HG03378 (cell line): ENCODE measurements at regions not wholly inside any gene's neighbourhood (a gene's known extent, or its start where the extent isn't known, plus 50 kb on each side); places are given as distances from the start of the nearest gene placed in this dataset.
"Not testable (repeated sequence)": the region's sequence is repeated elsewhere in the genome, so short reads cannot be mapped to it uniquely, and the experiment has no call there.

Experiments
- ATAC-seq: cut with Tn5 transposase; IDR thresholded peaks from one replicate; pipeline ENCODE4 v1.9.1; 2021; ENCODE audit warnings: mild to moderate bottlenecking, moderate library complexity; ENCODE audit not compliant: unreplicated experiment

DNA sequence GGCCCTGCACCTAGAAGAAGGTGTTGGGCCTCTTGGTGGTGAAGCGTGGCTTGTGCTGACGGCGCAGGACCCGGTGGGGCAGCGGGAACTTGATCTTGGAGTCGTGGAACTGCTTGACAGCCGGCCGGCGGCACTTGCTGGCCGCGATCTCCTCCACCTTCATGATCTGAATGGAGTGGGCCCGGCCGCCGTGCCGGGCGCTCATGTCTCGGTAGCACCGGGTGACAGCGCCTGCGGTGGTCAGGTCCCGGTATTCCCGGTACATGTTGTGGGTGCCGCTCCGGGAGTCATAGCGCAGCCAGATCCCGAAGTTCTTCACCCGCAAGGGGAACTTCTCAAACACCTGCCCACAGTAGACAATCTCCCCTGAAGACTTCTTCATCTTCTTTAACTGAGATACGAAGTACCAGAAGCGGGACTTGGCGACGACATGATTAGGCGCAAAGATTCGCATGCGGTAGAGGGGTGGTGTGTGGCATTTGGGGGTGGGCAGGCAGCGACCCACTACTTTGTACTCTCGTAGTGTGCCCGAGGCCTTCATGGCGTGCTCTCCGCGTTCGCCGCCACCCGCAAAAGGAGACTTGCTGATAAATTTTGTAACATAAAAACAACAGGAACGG lies 92.1 kb upstream of the MSH6 start:
- not testable (repeated sequence) for ATAC-seq

GRCh38 chr2:47690132-47690531 lies 92.8 kb upstream of the MSH6 start:
- no peak for ATAC-seq

- peak; percentile 36 for ATAC-seq
Observed at GRCh38 chr2:47689118-47689517, 93.8 kb upstream of the MSH6 start.

DNA sequence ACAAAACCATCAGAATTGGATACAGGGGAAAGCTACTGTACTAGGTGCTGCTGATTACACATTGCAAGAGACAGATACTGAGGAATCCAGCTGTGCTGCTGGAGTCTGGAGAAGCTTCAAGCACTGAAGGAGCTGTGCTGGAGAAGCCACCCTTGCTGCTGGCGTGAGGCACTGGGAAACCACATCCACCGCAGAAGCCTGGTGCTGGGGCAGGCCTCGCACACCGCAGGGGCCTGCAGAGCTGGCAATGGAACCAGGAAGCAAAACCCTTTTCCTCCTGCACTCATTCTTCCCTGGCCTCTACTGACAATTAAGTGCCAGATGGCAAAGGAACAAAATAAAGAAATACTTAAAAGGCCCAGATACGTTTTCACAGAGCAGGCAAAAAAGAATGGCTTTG lies 94.4 kb upstream of the MSH6 start:
- ATAC-seq = no peak

DNA sequence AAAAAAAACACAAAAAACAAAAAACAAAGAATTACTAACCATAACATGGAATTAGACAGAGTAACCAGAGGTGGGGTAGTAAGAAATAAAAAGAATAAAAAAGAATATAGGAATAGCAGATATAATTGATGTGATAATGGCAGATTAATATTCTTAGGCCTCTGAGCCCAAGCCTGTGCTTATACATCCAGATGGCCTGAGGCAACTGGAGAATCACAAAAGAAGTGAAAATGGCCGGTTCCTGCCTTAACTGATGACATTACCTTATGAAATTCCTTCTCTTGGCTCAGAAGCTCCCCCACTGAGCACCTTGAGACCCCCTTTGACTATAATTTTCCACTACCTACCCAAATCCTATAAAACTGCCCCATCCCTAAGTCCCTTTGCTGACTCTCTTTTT lies 95.1 kb upstream of the MSH6 start:
- no peak for ATAC-seq

- no peak for ATAC-seq
Observed at GRCh38 chr2:47686018-47686417, 96.9 kb upstream of the MSH6 start.

DNA sequence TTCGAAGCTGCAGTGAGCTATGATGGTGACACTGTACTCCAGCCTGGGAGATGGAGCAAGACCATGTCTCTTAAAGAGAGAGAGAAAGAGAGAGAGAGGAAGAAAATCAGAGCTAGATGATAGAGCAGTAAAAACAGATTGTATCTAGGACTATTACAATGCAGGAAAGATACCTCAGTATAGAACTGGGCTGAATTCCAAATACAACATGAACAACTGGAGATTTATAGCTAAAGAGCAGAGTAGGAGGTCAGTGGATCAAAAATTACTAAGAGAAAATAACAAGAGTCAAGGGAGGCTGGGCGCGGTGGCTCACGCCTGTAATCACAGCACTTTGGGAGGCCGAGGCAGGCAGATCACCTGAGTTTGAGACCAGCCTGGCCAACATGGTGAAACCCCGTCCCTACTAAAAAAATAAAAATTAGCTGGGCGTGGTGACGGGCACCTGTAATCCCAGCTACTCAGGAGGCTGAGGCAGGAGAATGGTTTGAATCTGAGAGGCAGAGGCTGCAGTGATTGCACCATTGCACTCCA lies 100.7 kb upstream of the MSH6 start:
- ATAC-seq = no peak

GRCh38 chr2:47676261-47676926 lies 105.6 kb upstream of the KCNK12 start:
- ATAC-seq = no peak

GRCh38 chr2:47675196-47675825 lies 104.5 kb upstream of the KCNK12 start:
- ATAC-seq = no peak

DNA sequence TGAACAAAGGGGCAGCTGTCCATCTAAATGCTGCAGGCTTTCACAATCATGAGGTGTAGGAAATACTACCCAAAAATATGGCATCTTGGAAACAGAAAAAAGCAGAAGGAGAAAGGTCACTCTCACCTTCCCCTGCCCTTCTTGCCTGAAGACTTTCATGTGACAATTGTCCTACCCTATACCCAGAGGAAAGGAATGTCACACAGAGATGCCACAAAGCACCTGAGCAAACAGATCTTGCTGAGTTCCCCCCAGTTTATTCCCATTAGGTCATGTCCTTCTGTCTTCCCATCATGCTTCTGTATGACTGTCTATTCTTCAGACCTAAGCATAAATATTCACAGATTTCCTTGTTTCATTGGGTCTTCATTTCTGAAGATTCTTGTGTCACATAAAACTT lies 95.5 kb upstream of the KCNK12 start:
- ATAC-seq = no peak

DNA sequence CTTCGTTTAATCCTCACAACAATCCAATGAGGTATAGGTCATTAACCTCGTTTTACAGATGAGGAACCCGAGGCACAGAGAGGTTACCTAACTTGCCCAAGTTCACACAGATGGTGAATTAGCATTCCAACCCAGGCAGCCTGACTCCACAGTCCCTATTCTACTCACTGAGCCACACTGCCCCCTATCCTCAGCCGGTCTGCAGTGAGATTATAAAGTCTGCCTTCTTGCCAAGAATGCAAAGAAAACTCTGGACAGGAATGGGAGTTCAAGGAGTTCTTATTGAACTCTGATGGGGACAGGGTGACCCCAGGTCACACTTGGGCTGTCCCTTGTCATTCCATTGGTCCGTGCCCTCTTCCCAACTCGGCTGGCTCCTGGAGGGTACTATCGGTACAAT lies 94.0 kb upstream of the KCNK12 start:
- no peak for ATAC-seq

DNA sequence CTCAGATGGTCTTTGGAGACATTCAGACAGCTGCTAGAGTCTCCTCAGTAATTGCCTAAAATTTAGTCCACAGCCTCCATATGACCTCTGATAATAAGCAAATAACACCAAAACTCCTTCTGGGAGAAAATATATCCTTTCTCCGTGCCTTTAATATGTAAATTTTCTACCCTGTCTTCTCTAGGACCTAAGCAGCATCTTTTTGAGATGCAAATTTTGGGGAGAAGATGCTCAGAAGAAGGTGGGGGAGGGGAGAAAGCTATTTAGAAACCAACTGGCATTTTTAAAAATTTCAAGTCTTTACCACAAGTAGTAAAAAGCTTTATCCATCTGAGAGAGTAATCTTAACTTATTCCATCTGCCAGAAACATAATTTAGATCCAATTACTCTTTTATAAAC lies 91.8 kb upstream of the KCNK12 start:
- ATAC-seq = no peak

DNA sequence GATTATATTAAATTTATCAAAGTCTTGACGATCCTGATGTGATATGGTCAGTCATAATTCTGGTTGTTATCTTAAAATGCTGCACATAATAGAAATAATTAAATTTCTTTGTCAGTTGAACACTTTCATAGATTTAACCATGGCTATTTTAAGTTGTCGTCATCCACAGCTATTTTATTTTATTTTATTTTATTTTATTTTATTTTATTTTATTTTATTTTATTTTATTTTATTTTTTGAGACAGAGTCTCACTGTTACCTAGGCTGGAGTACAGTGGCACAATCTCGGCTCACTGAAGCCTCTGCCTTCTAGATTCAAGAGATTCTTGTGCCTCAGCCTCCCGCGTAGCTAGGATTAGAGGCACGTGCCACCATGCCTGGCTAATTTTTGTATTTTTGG lies 90.5 kb upstream of the KCNK12 start:
- ATAC-seq = no peak

DNA sequence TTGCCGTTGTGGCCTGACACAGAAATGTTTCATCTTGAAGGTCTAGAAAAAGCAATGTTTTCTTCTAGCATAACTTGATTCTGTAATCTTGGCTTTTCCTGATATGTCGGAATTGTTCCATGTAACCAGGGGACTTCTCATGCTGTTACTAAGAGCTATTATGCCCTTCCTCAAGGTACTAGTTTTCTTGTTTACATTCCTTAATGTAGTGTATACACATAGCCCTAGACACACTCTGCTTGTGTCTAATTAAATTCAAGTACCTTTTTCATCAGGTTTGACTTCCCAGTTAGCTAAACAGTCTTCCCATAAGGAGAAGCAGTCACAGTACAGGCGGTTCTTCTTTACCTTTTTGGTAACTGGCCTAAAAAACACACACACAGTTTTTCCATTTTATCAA lies 89.4 kb upstream of the KCNK12 start:
- no peak for ATAC-seq

DNA sequence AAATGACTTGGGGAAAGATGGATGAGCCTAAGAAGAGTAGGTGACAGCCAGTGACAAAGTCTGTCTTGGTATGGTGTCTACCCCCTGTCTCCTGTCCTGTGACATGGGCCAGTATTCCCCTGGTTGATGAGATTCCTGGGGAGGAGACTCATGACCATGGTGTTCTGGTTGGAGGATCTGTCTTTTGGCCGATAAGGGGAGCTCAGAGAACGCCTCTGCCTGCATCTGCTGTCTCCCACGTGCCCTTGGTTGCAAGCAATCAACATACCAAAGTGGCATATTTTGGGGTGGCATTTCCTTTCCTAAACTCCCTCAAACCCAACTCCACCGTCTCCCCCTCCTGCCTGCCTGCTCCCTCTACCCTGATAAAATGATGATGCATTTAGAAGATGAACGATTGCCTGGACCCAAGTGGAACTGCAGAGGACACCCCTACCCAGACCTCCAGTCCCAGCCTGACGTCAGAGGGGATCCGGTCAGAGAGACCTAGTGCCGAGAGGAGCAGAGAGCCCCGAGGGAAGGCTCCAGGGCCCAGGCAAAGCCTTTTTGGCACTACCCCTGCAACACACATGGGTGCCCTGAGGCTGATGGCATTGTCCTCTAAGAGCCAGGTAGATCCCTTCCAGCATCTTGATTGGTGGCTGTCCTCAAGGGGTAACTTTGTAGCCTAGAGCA lies 88.0 kb upstream of the KCNK12 start:
- no peak for ATAC-seq

GRCh38 chr2:47657886-47658489 lies 87.2 kb upstream of the KCNK12 start:
- no peak for ATAC-seq

DNA sequence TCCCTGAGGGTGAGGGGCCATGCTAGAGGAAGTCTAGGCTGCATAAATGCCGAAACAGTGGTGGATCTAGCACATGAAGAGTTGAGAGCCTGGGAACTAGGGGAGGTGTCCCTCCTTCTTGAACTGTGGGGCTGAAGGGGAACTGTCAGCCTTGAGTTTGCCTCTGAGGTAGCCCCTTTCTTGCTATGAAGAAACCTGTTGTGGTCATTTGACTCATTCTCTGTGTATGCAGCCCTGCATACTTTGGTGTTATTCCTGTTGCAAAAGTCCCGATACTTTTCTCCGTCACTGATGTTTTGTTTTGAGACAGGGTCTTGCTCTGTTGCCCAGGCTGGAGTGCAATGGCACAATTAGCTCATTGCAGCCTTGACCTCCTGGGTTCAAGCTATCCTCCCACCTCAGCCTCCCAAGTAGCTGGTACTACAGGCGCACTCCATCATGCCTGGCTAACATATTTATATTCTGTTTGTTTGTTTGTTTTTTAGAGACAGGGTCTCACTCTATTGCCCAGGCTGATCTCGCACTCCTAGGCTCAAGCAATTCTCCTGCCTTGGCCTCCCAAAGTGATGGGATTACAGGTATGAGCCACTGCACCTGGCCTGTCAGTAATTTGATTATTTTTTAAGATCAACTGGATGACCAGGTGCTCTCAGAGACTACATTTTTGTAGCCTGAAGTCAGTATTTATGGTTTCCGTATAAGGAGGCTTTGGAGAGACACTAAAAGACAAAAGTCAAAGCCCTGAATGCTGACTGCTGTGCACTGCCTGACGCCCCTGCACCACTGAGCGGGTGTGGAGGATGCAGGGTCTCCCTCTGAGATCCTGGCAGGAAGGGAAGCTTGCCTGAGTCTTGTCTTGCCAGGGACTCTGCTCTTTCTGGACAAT lies 86.2 kb upstream of the KCNK12 start:
- ATAC-seq = no peak

- peak; percentile 20 for ATAC-seq
Observed at GRCh38 chr2:47655563-47655880, 84.7 kb upstream of the KCNK12 start.

DNA sequence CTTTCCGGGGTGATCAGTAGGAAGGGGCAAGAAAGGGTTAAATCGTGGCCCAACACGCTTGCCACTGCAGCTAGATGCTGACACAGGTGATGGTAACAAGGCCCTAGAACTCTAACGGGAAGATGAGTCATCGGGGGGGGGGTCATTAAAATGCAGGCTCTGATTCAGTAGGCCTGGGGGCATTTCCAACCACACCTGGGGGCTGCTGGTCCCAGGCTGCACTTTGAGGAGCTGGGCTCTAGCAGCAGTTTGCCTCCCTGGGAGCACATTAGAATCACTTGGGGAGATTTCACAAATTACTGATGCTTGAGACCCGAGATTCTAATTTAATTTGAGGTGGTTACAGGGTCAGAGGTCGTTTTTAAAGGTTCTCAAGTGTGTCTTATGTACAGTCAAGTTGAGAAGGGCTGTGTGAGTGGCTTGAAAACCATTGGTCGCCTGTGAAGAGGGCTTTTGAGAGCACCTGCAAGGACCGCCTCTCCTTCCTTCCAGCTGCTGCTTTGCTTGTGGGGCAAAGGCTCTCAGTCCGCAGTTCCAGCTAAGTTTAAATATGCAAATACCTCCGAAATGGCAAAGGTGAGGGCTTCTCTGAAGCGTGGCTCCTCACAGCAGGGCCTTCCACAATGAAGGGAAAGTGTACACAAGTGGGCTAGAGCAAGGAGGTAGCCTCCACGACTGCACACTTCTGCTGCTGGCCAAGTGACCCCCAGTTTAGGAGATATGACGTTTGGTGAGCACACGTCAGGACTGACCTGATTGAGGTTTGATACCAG lies 84.2 kb upstream of the KCNK12 start:
- ATAC-seq = peak; percentile 70
